ENCODE measurements at regions not wholly inside any gene's neighbourhood (a gene's known extent, or its start where the extent isn't known, plus 50 kb on each side); places are given as distances from the start of the nearest gene placed in this dataset.
"Not testable (repeated sequence)": the region's sequence is repeated elsewhere in the genome, so short reads cannot be mapped to it uniquely, and the experiment has no call there.

GRCh38 chr21:6530655-6531054 lies 3990.7 kb upstream of the TPTE start:
- not testable (repeated sequence) for H3K27ac ChIP-seq (ENCODE audit: low read depth in 1 of 3, low read length in 2 of 3); FAIRE-seq; DNase-seq; H3K9me3 ChIP-seq (ENCODE audit: control insufficient read depth in 2 of 2, insufficient read depth in 1 of 2, low read depth in 1 of 2, low read length in 1 of 2); H3K36me3 ChIP-seq (ENCODE audit: control insufficient read depth in 3 of 3, insufficient read depth in 2 of 3, low read depth in 1 of 3, low read length in 3 of 3); H3K4me3 ChIP-seq (ENCODE audit: low read depth in 1 of 3, low read length in 3 of 3); H3K27me3 ChIP-seq (ENCODE audit: control insufficient read depth in 3 of 3, insufficient read depth in 3 of 3, low read length in 3 of 3); H3K4me1 ChIP-seq (ENCODE audit: control insufficient read depth in 3 of 3, insufficient read depth in 2 of 3, low read depth in 1 of 3, low read length in 2 of 3)
- WGBS, 3 donors: no CpG with 5 or more reads among the region's 8 CpGs

- H3K9me3 ChIP-seq (ENCODE audit: control insufficient read depth in 2 of 2, insufficient read depth in 1 of 2, low read depth in 1 of 2, low read length in 1 of 2); H3K27me3 ChIP-seq (ENCODE audit: control insufficient read depth in 3 of 3, insufficient read depth in 3 of 3, low read length in 3 of 3); FAIRE-seq; DNase-seq; H3K4me1 ChIP-seq (ENCODE audit: control insufficient read depth in 3 of 3, insufficient read depth in 2 of 3, low read depth in 1 of 3, low read length in 2 of 3); H3K36me3 ChIP-seq (ENCODE audit: control insufficient read depth in 3 of 3, insufficient read depth in 2 of 3, low read depth in 1 of 3, low read length in 3 of 3); H3K27ac ChIP-seq (ENCODE audit: low read depth in 1 of 3, low read length in 2 of 3); H3K4me3 ChIP-seq (ENCODE audit: low read depth in 1 of 3, low read length in 3 of 3): not testable (repeated sequence)
- no CpG with 5 or more reads among the region's 25 CpGs for WGBS, 3 donors
These were observed 3988.1 kb upstream of the TPTE start for GRCh38 chr21:6533261-6533660.

GRCh38 chr21:6538320-6538719 lies 3983.1 kb upstream of the TPTE start:
- H3K27me3 ChIP-seq (ENCODE audit: control insufficient read depth in 3 of 3, insufficient read depth in 3 of 3, low read length in 3 of 3); H3K4me1 ChIP-seq (ENCODE audit: control insufficient read depth in 3 of 3, insufficient read depth in 2 of 3, low read depth in 1 of 3, low read length in 2 of 3); H3K36me3 ChIP-seq (ENCODE audit: control insufficient read depth in 3 of 3, insufficient read depth in 2 of 3, low read depth in 1 of 3, low read length in 3 of 3); H3K4me3 ChIP-seq (ENCODE audit: low read depth in 1 of 3, low read length in 3 of 3); H3K27ac ChIP-seq (ENCODE audit: low read depth in 1 of 3, low read length in 2 of 3); FAIRE-seq; DNase-seq; H3K9me3 ChIP-seq (ENCODE audit: control insufficient read depth in 2 of 2, insufficient read depth in 1 of 2, low read depth in 1 of 2, low read length in 1 of 2): not testable (repeated sequence)
- no CpG with 5 or more reads among the region's 12 CpGs for WGBS, 3 donors

GRCh38 chr21:6539688-6540087 lies 3981.7 kb upstream of the TPTE start:
- not testable (repeated sequence) for H3K4me3 ChIP-seq (ENCODE audit: low read depth in 1 of 3, low read length in 3 of 3); DNase-seq; FAIRE-seq; H3K27ac ChIP-seq (ENCODE audit: low read depth in 1 of 3, low read length in 2 of 3); H3K9me3 ChIP-seq (ENCODE audit: control insufficient read depth in 2 of 2, insufficient read depth in 1 of 2, low read depth in 1 of 2, low read length in 1 of 2); H3K36me3 ChIP-seq (ENCODE audit: control insufficient read depth in 3 of 3, insufficient read depth in 2 of 3, low read depth in 1 of 3, low read length in 3 of 3); H3K4me1 ChIP-seq (ENCODE audit: control insufficient read depth in 3 of 3, insufficient read depth in 2 of 3, low read depth in 1 of 3, low read length in 2 of 3); H3K27me3 ChIP-seq (ENCODE audit: control insufficient read depth in 3 of 3, insufficient read depth in 3 of 3, low read length in 3 of 3)
- no CpG with 5 or more reads among the region's 7 CpGs for WGBS, 3 donors

- H3K27me3 ChIP-seq (ENCODE audit: control insufficient read depth in 3 of 3, insufficient read depth in 3 of 3, low read length in 3 of 3); FAIRE-seq; H3K4me3 ChIP-seq (ENCODE audit: low read depth in 1 of 3, low read length in 3 of 3); DNase-seq; H3K36me3 ChIP-seq (ENCODE audit: control insufficient read depth in 3 of 3, insufficient read depth in 2 of 3, low read depth in 1 of 3, low read length in 3 of 3); H3K4me1 ChIP-seq (ENCODE audit: control insufficient read depth in 3 of 3, insufficient read depth in 2 of 3, low read depth in 1 of 3, low read length in 2 of 3); H3K9me3 ChIP-seq (ENCODE audit: control insufficient read depth in 2 of 2, insufficient read depth in 1 of 2, low read depth in 1 of 2, low read length in 1 of 2); H3K27ac ChIP-seq (ENCODE audit: low read depth in 1 of 3, low read length in 2 of 3): not testable (repeated sequence)
- no CpG with 5 or more reads among the region's 11 CpGs for WGBS, 3 donors
These were observed 3980.3 kb upstream of the TPTE start for GRCh38 chr21:6541036-6541435.

- H3K27me3 ChIP-seq (ENCODE audit: control insufficient read depth in 3 of 3, insufficient read depth in 3 of 3, low read length in 3 of 3); H3K36me3 ChIP-seq (ENCODE audit: control insufficient read depth in 3 of 3, insufficient read depth in 2 of 3, low read depth in 1 of 3, low read length in 3 of 3); H3K27ac ChIP-seq (ENCODE audit: low read depth in 1 of 3, low read length in 2 of 3); FAIRE-seq; H3K4me1 ChIP-seq (ENCODE audit: control insufficient read depth in 3 of 3, insufficient read depth in 2 of 3, low read depth in 1 of 3, low read length in 2 of 3); DNase-seq; H3K9me3 ChIP-seq (ENCODE audit: control insufficient read depth in 2 of 2, insufficient read depth in 1 of 2, low read depth in 1 of 2, low read length in 1 of 2); H3K4me3 ChIP-seq (ENCODE audit: low read depth in 1 of 3, low read length in 3 of 3): not testable (repeated sequence)
- no CpG with 5 or more reads among the region's 33 CpGs for WGBS, 3 donors
These were observed 3976.1 kb upstream of the TPTE start for GRCh38 chr21:6545288-6545687.

- H3K4me3 ChIP-seq (ENCODE audit: low read depth in 1 of 3, low read length in 3 of 3); H3K27ac ChIP-seq (ENCODE audit: low read depth in 1 of 3, low read length in 2 of 3): not testable (repeated sequence)
- WGBS, 3 donors: no CpG with 5 or more reads among the region's 23 CpGs
These were observed 3970.3 kb upstream of the TPTE start for GRCh38 chr21:6551045-6551444.

GRCh38 chr21:6553505-6554376 lies 3967.6 kb upstream of the TPTE start:
- H3K4me1 ChIP-seq (ENCODE audit: control insufficient read depth in 3 of 3, insufficient read depth in 2 of 3, low read depth in 1 of 3, low read length in 2 of 3); DNase-seq; H3K27ac ChIP-seq (ENCODE audit: low read depth in 1 of 3, low read length in 2 of 3); H3K27me3 ChIP-seq (ENCODE audit: control insufficient read depth in 3 of 3, insufficient read depth in 3 of 3, low read length in 3 of 3); H3K36me3 ChIP-seq (ENCODE audit: control insufficient read depth in 3 of 3, insufficient read depth in 2 of 3, low read depth in 1 of 3, low read length in 3 of 3); FAIRE-seq; H3K9me3 ChIP-seq (ENCODE audit: control insufficient read depth in 2 of 2, insufficient read depth in 1 of 2, low read depth in 1 of 2, low read length in 1 of 2); H3K4me3 ChIP-seq (ENCODE audit: low read depth in 1 of 3, low read length in 3 of 3): not testable (repeated sequence)
- no CpG with 5 or more reads among the region's 24 CpGs for WGBS, 3 donors

More at GRCh38 chr21:6551045-6551444, 3970.3 kb upstream of the TPTE start:
- H3K9me3 ChIP-seq (ENCODE audit: control insufficient read depth in 2 of 2, insufficient read depth in 1 of 2, low read depth in 1 of 2, low read length in 1 of 2); H3K27me3 ChIP-seq (ENCODE audit: control insufficient read depth in 3 of 3, insufficient read depth in 3 of 3, low read length in 3 of 3); FAIRE-seq; H3K4me1 ChIP-seq (ENCODE audit: control insufficient read depth in 3 of 3, insufficient read depth in 2 of 3, low read depth in 1 of 3, low read length in 2 of 3); DNase-seq; H3K36me3 ChIP-seq (ENCODE audit: control insufficient read depth in 3 of 3, insufficient read depth in 2 of 3, low read depth in 1 of 3, low read length in 3 of 3): not testable (repeated sequence)

GRCh38 chr21:6554377-6554864 lies 3967.0 kb upstream of the TPTE start:
- H3K27ac ChIP-seq (ENCODE audit: low read depth in 1 of 3, low read length in 2 of 3); DNase-seq; FAIRE-seq; H3K4me1 ChIP-seq (ENCODE audit: control insufficient read depth in 3 of 3, insufficient read depth in 2 of 3, low read depth in 1 of 3, low read length in 2 of 3); H3K27me3 ChIP-seq (ENCODE audit: control insufficient read depth in 3 of 3, insufficient read depth in 3 of 3, low read length in 3 of 3); H3K36me3 ChIP-seq (ENCODE audit: control insufficient read depth in 3 of 3, insufficient read depth in 2 of 3, low read depth in 1 of 3, low read length in 3 of 3); H3K4me3 ChIP-seq (ENCODE audit: low read depth in 1 of 3, low read length in 3 of 3); H3K9me3 ChIP-seq (ENCODE audit: control insufficient read depth in 2 of 2, insufficient read depth in 1 of 2, low read depth in 1 of 2, low read length in 1 of 2): not testable (repeated sequence)
- no CpG with 5 or more reads among the region's 9 CpGs for WGBS, 3 donors
